Endothelial cell of umbilical vein (primary cell): ENCODE measurements at regions not wholly inside any gene's neighbourhood (a gene's known extent, or its start where the extent isn't known, plus 50 kb on each side); places are given as distances from the start of the nearest gene placed in this dataset.

Experiments
- BruUV-seq: library from RNA; stranded (reverse); fragments of 400-500 nt; replicated peaks from 2 replicates; lab custom pipeline; 2021; lab: Mats Ljungman, UMichigan
- CTCF ChIA-PET: fragments of 300-600, 350-600 bp; sonication (Branson Sonifier 250); formaldehyde crosslinking; loops from one replicate; lab custom pipeline; 2021; ENCODE audit warnings: antibody characterized with exemption, inconsistent platforms; lab: Charles Lee
- POLR2A ChIA-PET: fragments of 300-600, 350-600 bp; sonication (Branson Sonifier 250); formaldehyde crosslinking; loops from one replicate; lab custom pipeline; 2021; ENCODE audit warnings: antibody characterized with exemption, inconsistent platforms; lab: Charles Lee
- DNase-seq: peaks from one replicate; pipeline ENCODE4 v3.0.0-alpha.2; 2011; ENCODE audit warnings: low read depth, low spot score
- FAIRE-seq: peaks from 2 replicates; lab custom pipeline; 2011; peaks lifted over from hg19 to GRCh38; lab: Jason Lieb, UNC
- H2AFZ ChIP-seq: 2 replicates; pipeline ENCODE4 v1.6.0; 2012; ENCODE audit warnings: low read depth, low read length, control low read depth, inconsistent platforms
- H3K27ac ChIP-seq: 2 replicates; pipeline ENCODE4 v1.5.1; 2011; ENCODE audit warnings: low read depth, mild to moderate bottlenecking, control low read depth, low read length, moderate library complexity; ENCODE audit not compliant: insufficient read depth
- H3K27me3 ChIP-seq, 2 experiments: 2 replicates each; pipeline versions ENCODE4 v1.6.0 to v1.6.1; 2011; ENCODE audit warnings: low read length in 2 of 2, mixed read lengths in 1 of 2; ENCODE audit not compliant: control insufficient read depth in 2 of 2, insufficient read depth in 2 of 2
- H3K36me3 ChIP-seq, 2 experiments: 2 replicates in 1 of 2; 3 replicates in 1 of 2; pipeline ENCODE4 v1.5.1; 2011; ENCODE audit warnings: low read length in 2 of 2, mild to moderate bottlenecking in 1 of 2, moderate library complexity in 1 of 2; ENCODE audit not compliant: control insufficient read depth in 2 of 2, insufficient read depth in 2 of 2; ENCODE audit errors: extremely low read depth in 1 of 2
- H3K4me1 ChIP-seq: 3 replicates; pipeline ENCODE4 v1.5.1; 2011; ENCODE audit warnings: mild to moderate bottlenecking, low read length; ENCODE audit not compliant: control insufficient read depth, insufficient read depth; ENCODE audit errors: extremely low read depth
- H3K4me2 ChIP-seq: 2 replicates; pipeline ENCODE4 v1.6.1; 2011; ENCODE audit warnings: low read length, control low read depth, mixed read lengths; ENCODE audit not compliant: insufficient read depth
- H3K4me3 ChIP-seq, 3 experiments: fragments of 200-600 bp in 1 of 3; sonication (generic), shearing (Covaris generic) in 1 of 3; replicated peaks in 1 of 3; 2 replicates each; pipeline ENCODE4 v1.5.1; 2011 to 2016; ENCODE audit warnings: control low read depth in 3 of 3, low read length in 3 of 3, mild to moderate bottlenecking in 2 of 3, inconsistent platforms in 1 of 3, low read depth in 1 of 3, moderate library complexity in 1 of 3; ENCODE audit not compliant: insufficient read depth in 1 of 3
- H3K79me2 ChIP-seq: 2 replicates; pipeline ENCODE4 v1.6.0; 2012; ENCODE audit warnings: low read length, inconsistent platforms; ENCODE audit not compliant: control insufficient read depth, insufficient read depth
- H3K9ac ChIP-seq: replicated peaks from 2 replicates; pipeline ENCODE3; 2011; ENCODE audit warnings: low read length, control low read depth; ENCODE audit not compliant: insufficient read depth; ENCODE audit errors: extremely low read depth
- H3K9me1 ChIP-seq: replicated peaks from 3 replicates; pipeline ENCODE4 v1.6.0; 2011; ENCODE audit warnings: mild to moderate bottlenecking, low read length; ENCODE audit not compliant: control insufficient read depth, insufficient read depth; ENCODE audit errors: extremely low read depth
- H3K9me3 ChIP-seq: replicated peaks from 2 replicates; pipeline ENCODE4 v1.5.1; 2012; ENCODE audit warnings: low read length, inconsistent platforms; ENCODE audit not compliant: control insufficient read depth, insufficient read depth
- H4K20me1 ChIP-seq: replicated peaks from 2 replicates; pipeline ENCODE3; 2011; ENCODE audit warnings: mild to moderate bottlenecking, low read length; ENCODE audit not compliant: control insufficient read depth, insufficient read depth; ENCODE audit errors: extremely low read depth
- CTCF ChIP-seq, 2 donors: IDR thresholded peaks; 1 replicate in 1 of 2; 2 replicates in 1 of 2; pipeline ENCODE4 v1.5.1; 2011; ENCODE audit warnings: low read length in 2 of 2, mild to moderate bottlenecking in 2 of 2, moderate library complexity in 2 of 2, control low read depth in 1 of 2, inconsistent platforms in 1 of 2, low read depth in 1 of 2; ENCODE audit not compliant: insufficient read depth in 1 of 2; ENCODE audit errors: extremely low read depth in 1 of 2
- EZH2 ChIP-seq: IDR thresholded peaks from 2 replicates; pipeline ENCODE4 v1.6.1; 2012; ENCODE audit warnings: borderline replicate concordance, low read depth, mild to moderate bottlenecking, moderate library complexity, low read length, inconsistent platforms; ENCODE audit not compliant: severe bottlenecking
- FOS ChIP-seq: IDR thresholded peaks from 2 replicates; pipeline ENCODE4 v1.6.1; 2011; ENCODE audit warnings: mild to moderate bottlenecking, low read length, moderate library complexity, borderline replicate concordance; ENCODE audit not compliant: insufficient read depth
- JUN ChIP-seq: IDR thresholded peaks from 2 replicates; pipeline ENCODE4 v1.6.1; 2011; ENCODE audit warnings: borderline replicate concordance, low read depth; ENCODE audit not compliant: insufficient read length, insufficient read depth
- MAX ChIP-seq: IDR thresholded peaks from 2 replicates; pipeline ENCODE4 v1.6.1; 2011; ENCODE audit not compliant: insufficient read depth, insufficient read length
- MYC ChIP-seq: IDR thresholded peaks from one replicate; pipeline ENCODE4 v1.6.1; 2011; ENCODE audit warnings: mild to moderate bottlenecking, low read depth, low read length
- dilution Hi-C: fragments of 300-500 bp; cut with MboI; formaldehyde crosslinking; loops from one replicate; pipeline ENCODE4 v1.15.0; 2019; ENCODE audit warnings: low sequenced_read_pairs; ENCODE audit not compliant: extremely low pct_ligation_motif_present
- intact Hi-C: fragments of 100-400 bp; cut with micrococcal nuclease; formaldehyde crosslinking; loops from one replicate; pipeline ENCODE4 v1.10.0; 2022

- intact Hi-C loops = no loop called here
- DNase-seq (no peak), FAIRE-seq (no peak)
- TF ChIP-seq CTCF (IDR thresholded peaks at IDR 0.05; ENCODE audit: extremely low read depth in 1 of 2, insufficient read depth in 1 of 2, low read depth in 1 of 2, low read length in 2 of 2) (no peak), MAX (no peak)
- CTCF ChIA-PET = no interaction called here
- dilution Hi-C loops = no loop called here
- H3K9me1 ChIP-seq = no peaks in the 10 kb centered on the region
- H2AFZ ChIP-seq = no peak overlapping the region
- POLR2A ChIA-PET = no interaction called here
- H3K79me2 ChIP-seq = no peaks in the 10 kb centered on the region
- H3K27ac ChIP-seq = no peak overlapping the region
- H3K9ac ChIP-seq = no peak overlapping the region
- H3K36me3 ChIP-seq = no peaks in the 10 kb centered on the region
- BruUV-seq = no TSS peak
- peaks cover 2% of the 10 kb centered on the region for H3K9me3 ChIP-seq
- H3K4me2 ChIP-seq = no peak overlapping the region
- H4K20me1 ChIP-seq = no peaks in the 10 kb centered on the region
- H3K27me3 ChIP-seq = no peaks in the 10 kb centered on the region
- H3K4me1 ChIP-seq = no peaks in the 10 kb centered on the region
- H3K4me3 ChIP-seq = no peak overlapping the region
Observed at GRCh38 chr16:79484237-79484636, 116.3 kb downstream of the MAF start.

- Histone ChIP-seq H2AFZ (no peak overlapping the region), H3K4me1 (no peaks in the 10 kb centered on the region), H3K27ac (no peak overlapping the region), H4K20me1 (no peaks in the 10 kb centered on the region), H3K27me3 (no peaks in the 10 kb centered on the region), H3K9me3 (peaks cover 6% of the 10 kb centered on the region), H3K36me3 (no peaks in the 10 kb centered on the region), H3K79me2 (no peaks in the 10 kb centered on the region), H3K9me1 (no peaks in the 10 kb centered on the region), H3K4me2 (no peak overlapping the region), H3K9ac (no peak overlapping the region), H3K4me3 (no peak overlapping the region)
- FAIRE-seq (no peak), DNase-seq (no peak)
- ChIA-PET POLR2A (no interaction called here), CTCF (no interaction called here)
- dilution Hi-C loops (no loop called here), intact Hi-C loops (no loop called here)
- no TSS peak for BruUV-seq
- TF ChIP-seq MYC (no peak), JUN (no peak), CTCF (IDR thresholded peaks at IDR 0.05; ENCODE audit: extremely low read depth in 1 of 2, insufficient read depth in 1 of 2, low read depth in 1 of 2, low read length in 2 of 2) (no peak), MAX (no peak), EZH2 (no peak), FOS (no peak)
Observed at GRCh38 chr16:79483336-79483735, 117.2 kb downstream of the MAF start.
